Keratinocyte (primary cell): ENCODE measurements at regions not wholly inside any gene's neighbourhood (a gene's known extent, or its start where the extent isn't known, plus 50 kb on each side); places are given as distances from the start of the nearest gene placed in this dataset.
"Not testable (repeated sequence)": the region's sequence is repeated elsewhere in the genome, so short reads cannot be mapped to it uniquely, and the experiment has no call there.

Experiments
- DNase-seq: peaks from one replicate; pipeline ENCODE4 v3.0.0-alpha.2; 2011; ENCODE audit warnings: low read depth, missing footprints, low spot score
- FAIRE-seq: peaks from 2 replicates; lab custom pipeline; 2011; peaks lifted over from hg19 to GRCh38; lab: Jason Lieb, UNC
- H2AFZ ChIP-seq: 2 replicates; pipeline ENCODE4 v1.6.0; 2012; ENCODE audit warnings: low read length, control low read depth, inconsistent platforms; ENCODE audit not compliant: control insufficient read depth
- H3K27ac ChIP-seq: 2 replicates; pipeline ENCODE4 v1.5.1; 2011; ENCODE audit warnings: low read length; ENCODE audit not compliant: control insufficient read depth, insufficient read depth
- H3K27me3 ChIP-seq: 3 replicates; pipeline ENCODE4 v1.6.0; 2011; ENCODE audit warnings: low read length; ENCODE audit not compliant: control insufficient read depth, insufficient read depth; ENCODE audit errors: extremely low read depth
- H3K36me3 ChIP-seq, 2 experiments: 2 replicates in 1 of 2; 3 replicates in 1 of 2; pipeline ENCODE4 v1.5.1; 2011; ENCODE audit warnings: low read length in 2 of 2, mild to moderate bottlenecking in 1 of 2; ENCODE audit not compliant: control insufficient read depth in 2 of 2, insufficient read depth in 2 of 2; ENCODE audit errors: extremely low read depth in 1 of 2
- H3K4me1 ChIP-seq: 3 replicates; pipeline ENCODE4 v1.5.1; 2011; ENCODE audit warnings: low read length; ENCODE audit not compliant: control insufficient read depth, insufficient read depth; ENCODE audit errors: extremely low read depth
- H3K4me2 ChIP-seq: 3 replicates; pipeline ENCODE4 v1.6.0; 2011; ENCODE audit warnings: low read depth, low read length; ENCODE audit not compliant: control insufficient read depth, insufficient read depth; ENCODE audit errors: extremely low read depth
- H3K4me3 ChIP-seq, 3 experiments: fragments of 200-600 bp in 1 of 3; sonication (generic) in 1 of 3; 2 replicates in 2 of 3; 3 replicates in 1 of 3; pipeline ENCODE4 v1.5.1; 2011 to 2016; ENCODE audit warnings: low read length in 3 of 3, mild to moderate bottlenecking in 3 of 3, control low read depth in 2 of 3, inconsistent platforms in 1 of 3, low read depth in 1 of 3, mixed read lengths in 1 of 3, mixed run types in 1 of 3, moderate library complexity in 1 of 3; ENCODE audit not compliant: control insufficient read depth in 2 of 3, insufficient read depth in 2 of 3; ENCODE audit errors: extremely low read depth in 1 of 3
- H3K79me2 ChIP-seq: 2 replicates; pipeline ENCODE4 v1.6.0; 2012; ENCODE audit warnings: low read length; ENCODE audit not compliant: control insufficient read depth, insufficient read depth
- H3K9ac ChIP-seq: 3 replicates; pipeline ENCODE4 v1.6.0; 2011; ENCODE audit warnings: low read length; ENCODE audit not compliant: control insufficient read depth, insufficient read depth; ENCODE audit errors: extremely low read depth
- H3K9me1 ChIP-seq: 3 replicates; pipeline ENCODE4 v1.6.0; 2011; ENCODE audit warnings: low read length; ENCODE audit not compliant: control insufficient read depth, insufficient read depth; ENCODE audit errors: extremely low read depth
- H3K9me3 ChIP-seq: 2 replicates; pipeline ENCODE4 v1.5.1; 2012; ENCODE audit warnings: low read depth, low read length; ENCODE audit not compliant: control insufficient read depth
- H4K20me1 ChIP-seq: 3 replicates; pipeline ENCODE4 v1.6.0; 2011; ENCODE audit warnings: low read length; ENCODE audit not compliant: control insufficient read depth, insufficient read depth; ENCODE audit errors: extremely low read depth
- CTCF ChIP-seq, 3 experiments: IDR thresholded peaks in 1 of 3; conservative IDR thresholded peaks in 1 of 3; optimal IDR thresholded peaks in 1 of 3; 2 replicates in 2 of 3; 3 replicates in 1 of 3; pipeline versions ENCODE3 to v1.5.1; 2011; ENCODE audit warnings: low read length in 3 of 3, mild to moderate bottlenecking in 3 of 3, moderate library complexity in 2 of 3, control low read depth in 1 of 3, inconsistent platforms in 1 of 3; ENCODE audit not compliant: insufficient read depth in 2 of 3; ENCODE audit errors: extremely low read depth in 1 of 3
- EZH2 ChIP-seq: IDR thresholded peaks from one replicate; pipeline ENCODE4 v1.6.1; 2012; ENCODE audit warnings: inconsistent platforms, mild to moderate bottlenecking, low read length, moderate library complexity
- dilution Hi-C: fragments of 300-500 bp; cut with MboI; formaldehyde crosslinking; loops from one replicate; pipeline ENCODE4 v1.7.0; 2020; ENCODE audit warnings: low sequenced_read_pairs; ENCODE audit not compliant: extremely low pct_ligation_motif_present

- H3K9me1 ChIP-seq = no peaks in the 10 kb centered on the region
- no peaks in the 10 kb centered on the region for H3K4me1 ChIP-seq
- no peaks in the 10 kb centered on the region for H3K36me3 ChIP-seq
- H3K79me2 ChIP-seq = no peaks in the 10 kb centered on the region
- no peaks in the 10 kb centered on the region for H4K20me1 ChIP-seq
- no peak overlapping the region for H3K4me2 ChIP-seq
- no peak overlapping the region for H3K4me3 ChIP-seq
- H3K27me3 ChIP-seq = no peaks in the 10 kb centered on the region
- H2AFZ ChIP-seq = no peak overlapping the region
- no peak overlapping the region for H3K9ac ChIP-seq
- FAIRE-seq = no peak
- H3K9me3 ChIP-seq = no peaks in the 10 kb centered on the region
- no peak for TF ChIP-seq EZH2
- no peak for TF ChIP-seq CTCF (optimal IDR thresholded peaks at IDR 0.05 in 1 of 3, IDR thresholded peaks at IDR 0.05 in 1 of 3, conservative IDR thresholded peaks at IDR 0.05 in 1 of 3; ENCODE audit: extremely low read depth in 1 of 3, insufficient read depth in 2 of 3, low read length in 3 of 3)
- H3K27ac ChIP-seq = no peak overlapping the region
- dilution Hi-C loops = no loop called here
- no peak for DNase-seq
Measured at GRCh38 chr5:100023536-100023935, 511.6 kb upstream of the FAM174A start.

GRCh38 chr5:100017520-100018262, 517.5 kb upstream of the FAM174A start:
- Histone ChIP-seq H3K27ac (no peak overlapping the region), H3K27me3 (no peaks in the 10 kb centered on the region), H3K9me1 (no peaks in the 10 kb centered on the region), H3K4me2 (no peak overlapping the region), H3K36me3 (no peaks in the 10 kb centered on the region), H3K79me2 (no peaks in the 10 kb centered on the region), H2AFZ (no peak overlapping the region), H3K4me3 (no peak overlapping the region), H4K20me1 (no peaks in the 10 kb centered on the region), H3K4me1 (no peaks in the 10 kb centered on the region), H3K9me3 (no peaks in the 10 kb centered on the region), H3K9ac (no peak overlapping the region)
- no peak for TF ChIP-seq EZH2
- no peak for TF ChIP-seq CTCF (optimal IDR thresholded peaks at IDR 0.05 in 1 of 3, IDR thresholded peaks at IDR 0.05 in 1 of 3, conservative IDR thresholded peaks at IDR 0.05 in 1 of 3; ENCODE audit: extremely low read depth in 1 of 3, insufficient read depth in 2 of 3, low read length in 3 of 3)
- dilution Hi-C loops = no loop called here
- DNase-seq (no peak), FAIRE-seq (no peak)

GRCh38 chr5:100013305-100013704, 521.9 kb upstream of the FAM174A start:
- H3K4me2 ChIP-seq, FAIRE-seq, H3K9ac ChIP-seq, H3K9me1 ChIP-seq, H3K36me3 ChIP-seq, H3K27ac ChIP-seq, H3K4me1 ChIP-seq, H3K9me3 ChIP-seq, H3K4me3 ChIP-seq, H4K20me1 ChIP-seq, H3K27me3 ChIP-seq, dilution Hi-C loops, H3K79me2 ChIP-seq, H2AFZ ChIP-seq, DNase-seq: not testable (repeated sequence)

GRCh38 chr5:100011160-100011559, 524.0 kb upstream of the FAM174A start:
- H3K4me3 ChIP-seq, H2AFZ ChIP-seq, H3K9me1 ChIP-seq, H3K27ac ChIP-seq, H3K4me2 ChIP-seq, dilution Hi-C loops, FAIRE-seq, H3K36me3 ChIP-seq, H3K4me1 ChIP-seq, H3K79me2 ChIP-seq, H3K9ac ChIP-seq, H4K20me1 ChIP-seq, H3K27me3 ChIP-seq, DNase-seq, H3K9me3 ChIP-seq: not testable (repeated sequence)
